Tibial nerve (tissue), 4 donors: ENCODE measurements at regions not wholly inside any gene's neighbourhood (a gene's known extent, or its start where the extent isn't known, plus 50 kb on each side); places are given as distances from the start of the nearest gene placed in this dataset.

Source experiments
- DNase-seq, 2 donors: peaks; one replicate each; pipeline ENCODE4 v3.0.0-alpha.2; 2019; ENCODE audit warnings: low spot score in 2 of 2
- H3K27ac ChIP-seq, 4 donors: fragments of 200-600 bp; sonication (generic) in 3 of 4; one replicate each; pipeline ENCODE4 v1.5.1; 2017 to 2019; ENCODE audit warnings: mild to moderate bottlenecking in 1 of 4
- H3K27me3 ChIP-seq, 2 donors: fragments of 200-600 bp; sonication (generic) in 1 of 2; one replicate each; pipeline versions ENCODE4 v1.5.1 to v1.6.0; 2017 to 2019
- H3K36me3 ChIP-seq, 3 donors: fragments of 200-600 bp; sonication (generic); one replicate each; pipeline ENCODE4 v1.5.1; 2018 to 2019
- H3K4me1 ChIP-seq, 4 donors: fragments of 200-600 bp; sonication (generic) in 3 of 4; one replicate each; pipeline ENCODE4 v1.5.1; 2017 to 2019
- H3K4me3 ChIP-seq, 4 donors: fragments of 200-600 bp; sonication (generic) in 3 of 4; one replicate each; pipeline ENCODE4 v1.5.1; 2017 to 2019; ENCODE audit warnings: mild to moderate bottlenecking in 1 of 4, moderate library complexity in 1 of 4
- H3K9me3 ChIP-seq, 4 donors: fragments of 200-600 bp; sonication (generic) in 3 of 4; one replicate each; pipeline ENCODE4 v1.5.1; 2017 to 2019
- EP300 ChIP-seq, 2 donors: sonication (generic); formaldehyde crosslinking; IDR thresholded peaks; one replicate each; pipeline ENCODE4 v1.6.1; 2017; ENCODE audit warnings: antibody characterized with exemption in 2 of 2, mild to moderate bottlenecking in 1 of 2
- POLR2A ChIP-seq, 2 donors: fragments of 450-650 bp; IDR thresholded peaks; one replicate each; pipeline ENCODE4 v1.6.1; 2017; ENCODE audit warnings: antibody characterized with exemption in 2 of 2, mild to moderate bottlenecking in 2 of 2, moderate library complexity in 2 of 2
- WGBS, 2 donors: methylation state at CpG; one replicate each; pipeline ENCODE4 v1.1.5; 2018; 5-methylcytosine and 5-hydroxymethylcytosine counted together
- TF ChIP-seq, protein P1 (sequence below), 5 experiments: fragments of 200-600 bp in 3 of 5; fragments of 450-650 bp in 2 of 5; sonication (generic) in 3 of 5; IDR thresholded peaks; one replicate each; pipeline ENCODE4 v1.5.1; 2016 to 2019; ENCODE audit warnings: antibody characterized with exemption in 5 of 5, mild to moderate bottlenecking in 3 of 5, moderate library complexity in 2 of 5

- no peaks in the 10 kb centered on the region for H3K36me3 ChIP-seq
- TF ChIP-seq EP300 (IDR thresholded peaks at IDR 0.05) (no peak), POLR2A (IDR thresholded peaks at IDR 0.05) (no peak)
- TF ChIP-seq, protein P1, sequence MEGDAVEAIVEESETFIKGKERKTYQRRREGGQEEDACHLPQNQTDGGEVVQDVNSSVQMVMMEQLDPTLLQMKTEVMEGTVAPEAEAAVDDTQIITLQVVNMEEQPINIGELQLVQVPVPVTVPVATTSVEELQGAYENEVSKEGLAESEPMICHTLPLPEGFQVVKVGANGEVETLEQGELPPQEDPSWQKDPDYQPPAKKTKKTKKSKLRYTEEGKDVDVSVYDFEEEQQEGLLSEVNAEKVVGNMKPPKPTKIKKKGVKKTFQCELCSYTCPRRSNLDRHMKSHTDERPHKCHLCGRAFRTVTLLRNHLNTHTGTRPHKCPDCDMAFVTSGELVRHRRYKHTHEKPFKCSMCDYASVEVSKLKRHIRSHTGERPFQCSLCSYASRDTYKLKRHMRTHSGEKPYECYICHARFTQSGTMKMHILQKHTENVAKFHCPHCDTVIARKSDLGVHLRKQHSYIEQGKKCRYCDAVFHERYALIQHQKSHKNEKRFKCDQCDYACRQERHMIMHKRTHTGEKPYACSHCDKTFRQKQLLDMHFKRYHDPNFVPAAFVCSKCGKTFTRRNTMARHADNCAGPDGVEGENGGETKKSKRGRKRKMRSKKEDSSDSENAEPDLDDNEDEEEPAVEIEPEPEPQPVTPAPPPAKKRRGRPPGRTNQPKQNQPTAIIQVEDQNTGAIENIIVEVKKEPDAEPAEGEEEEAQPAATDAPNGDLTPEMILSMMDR (IDR thresholded peaks at IDR 0.05), result no peak
- H3K27me3 ChIP-seq, result peaks cover 0 to 6% of the 10 kb centered on the region in 2 donors
- no peak overlapping the region for H3K27ac ChIP-seq
- H3K9me3 ChIP-seq, result no peaks in the 10 kb centered on the region
- 49 to 54% methylated on average over 3 of the region's 3 CpGs for WGBS, 2 donors
- H3K4me3 ChIP-seq, result no peak overlapping the region
- no peaks in the 10 kb centered on the region for H3K4me1 ChIP-seq
- DNase-seq, result no peak
Measured at GRCh38 chrX:137233478-137233877, 199.7 kb upstream of the GPR101 start.

- DNase-seq, result no peak
- H3K9me3 ChIP-seq, result no peaks in the 10 kb centered on the region
- H3K27me3 ChIP-seq, result no peaks in the 10 kb centered on the region
- TF ChIP-seq EP300 (IDR thresholded peaks at IDR 0.05) (no peak), POLR2A (IDR thresholded peaks at IDR 0.05) (no peak)
- TF ChIP-seq, protein P1 (IDR thresholded peaks at IDR 0.05), result no peak
- H3K4me1 ChIP-seq, result no peaks in the 10 kb centered on the region
- 47 to 82% methylated on average over 2 of the region's 2 CpGs for WGBS, 2 donors
- H3K4me3 ChIP-seq, result no peak overlapping the region
- H3K27ac ChIP-seq, result no peak overlapping the region
- no peaks in the 10 kb centered on the region for H3K36me3 ChIP-seq
Measured at GRCh38 chrX:137227151-137227550, 193.4 kb upstream of the GPR101 start.

- 70 to 75% methylated on average over 1 of the region's 1 CpG for WGBS, 2 donors
- no peak for TF ChIP-seq POLR2A (IDR thresholded peaks at IDR 0.05)
- no peak for TF ChIP-seq EP300 (IDR thresholded peaks at IDR 0.05)
- TF ChIP-seq, protein P1 (IDR thresholded peaks at IDR 0.05), result no peak
- Histone ChIP-seq H3K4me1 (no peaks in the 10 kb centered on the region), H3K4me3 (no peak overlapping the region), H3K27ac (no peak overlapping the region), H3K9me3 (no peaks in the 10 kb centered on the region), H3K27me3 (no peaks in the 10 kb centered on the region), H3K36me3 (no peaks in the 10 kb centered on the region)
- no peak for DNase-seq
Measured at GRCh38 chrX:137215467-137215866, 181.7 kb upstream of the GPR101 start.

DNA sequence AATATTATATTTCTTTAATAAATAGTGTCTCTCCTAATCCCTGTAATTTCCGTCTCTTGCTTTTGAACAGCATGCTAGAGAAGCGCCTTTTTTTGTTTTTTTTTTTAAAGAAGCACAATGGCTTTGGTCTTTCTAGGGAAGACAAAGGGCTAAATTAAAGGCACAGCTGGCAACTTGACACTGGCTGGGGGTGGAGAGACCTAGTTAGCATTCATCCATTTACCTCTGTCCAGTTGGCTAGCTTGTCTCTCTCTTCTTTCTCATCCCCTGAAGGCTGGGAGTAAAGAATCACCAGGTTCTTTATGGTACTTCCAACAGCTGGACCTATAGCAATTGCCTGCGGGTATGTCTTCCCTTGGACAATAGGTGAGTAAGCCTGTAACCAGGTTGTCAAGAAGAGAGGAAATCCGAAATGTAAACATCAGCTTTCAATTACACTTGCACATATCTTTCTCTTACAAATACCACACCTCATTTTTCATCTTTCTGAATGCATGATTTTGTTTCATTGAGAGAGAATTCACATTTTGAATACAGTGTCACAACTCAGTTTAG lies 178.4 kb upstream of the GPR101 start:
- H3K9me3 ChIP-seq, result no peaks in the 10 kb centered on the region
- no peaks in the 10 kb centered on the region for H3K27me3 ChIP-seq
- H3K4me3 ChIP-seq, result no peak overlapping the region
- TF ChIP-seq, protein P1 (IDR thresholded peaks at IDR 0.05), result no peak
- no peak for TF ChIP-seq EP300 (IDR thresholded peaks at IDR 0.05)
- TF ChIP-seq POLR2A (IDR thresholded peaks at IDR 0.05), result no peak
- H3K27ac ChIP-seq, result no peak overlapping the region
- DNase-seq, result no peak
- no peaks in the 10 kb centered on the region for H3K36me3 ChIP-seq
- WGBS, 2 donors, result 35 to 36% methylated on average over 4 of the region's 4 CpGs
- H3K4me1 ChIP-seq, result no peaks in the 10 kb centered on the region

- no peak overlapping the region for H3K27ac ChIP-seq
- H3K9me3 ChIP-seq, result no peaks in the 10 kb centered on the region
- no peak overlapping the region for H3K4me3 ChIP-seq
- DNase-seq, result no peak
- H3K27me3 ChIP-seq, result peaks cover 0 to 3% of the 10 kb centered on the region in 2 donors
- no peak for TF ChIP-seq POLR2A (IDR thresholded peaks at IDR 0.05)
- TF ChIP-seq EP300 (IDR thresholded peaks at IDR 0.05), result no peak
- TF ChIP-seq, protein P1 (IDR thresholded peaks at IDR 0.05), result no peak
- no peaks in the 10 kb centered on the region for H3K4me1 ChIP-seq
- H3K36me3 ChIP-seq, result no peaks in the 10 kb centered on the region
- 64 to 73% methylated on average over 4 of the region's 4 CpGs for WGBS, 2 donors
Measured at GRCh38 chrX:137198040-137198439, 164.2 kb upstream of the GPR101 start.
